HL-60 (cell line): ENCODE measurements at regions not wholly inside any gene's neighbourhood (a gene's known extent, or its start where the extent isn't known, plus 50 kb on each side); places are given as distances from the start of the nearest gene placed in this dataset.

Source experiments
- CTCF ChIP-seq: IDR thresholded peaks from one replicate; pipeline ENCODE4 v1.5.1; 2011; ENCODE audit warnings: low read length, control low read depth, inconsistent platforms; ENCODE audit not compliant: insufficient read depth
- POLR2AphosphoS5 ChIP-seq: IDR thresholded peaks from 2 replicates; pipeline ENCODE4 v1.6.1; 2012; ENCODE audit warnings: low read depth

GRCh38 chr5:71974622-71975021, 132.7 kb upstream of the MAP1B start:
- TF ChIP-seq CTCF (no peak), POLR2AphosphoS5 (no peak)
